ENCODE measurements at regions not wholly inside any gene's neighbourhood (a gene's known extent, or its start where the extent isn't known, plus 50 kb on each side); places are given as distances from the start of the nearest gene placed in this dataset.
A peak's percentile ranks its signal among the peaks of the same experiment; 100 is the strongest.

GRCh38 chr2:62304429-62305417 is 108.8 kb downstream of the B3GNT2 start:
- H3K4me3 Mint-ChIP-seq: no peak overlapping the region
- H3K4me1 Mint-ChIP-seq: peaks cover 74% of the 10 kb centered on the region

GRCh38 chr2:62303788-62304187 is 107.9 kb downstream of the B3GNT2 start:
- H3K27ac Mint-ChIP-seq: peak overlapping the region; percentile 85
- H3K4me3 Mint-ChIP-seq: no peak overlapping the region
- no peak for DNase-seq
- peaks cover 8% of the 10 kb centered on the region for H3K27me3 Mint-ChIP-seq
- CTCF ChIA-PET: no interaction called here
- no peaks in the 10 kb centered on the region for H3K9me3 Mint-ChIP-seq
- H3K36me3 Mint-ChIP-seq: peaks cover 2% of the 10 kb centered on the region
- peaks cover 65% of the 10 kb centered on the region for H3K4me1 Mint-ChIP-seq

More at GRCh38 chr2:62304429-62305417, 108.8 kb downstream of the B3GNT2 start:
- Mint-ChIP-seq H3K27ac (peak overlapping the region; percentile 85), H3K36me3 (peaks cover 2% of the 10 kb centered on the region), H3K27me3 (peaks cover 8% of the 10 kb centered on the region), H3K9me3 (no peaks in the 10 kb centered on the region)
- CTCF ChIA-PET: no interaction called here
- DNase-seq: peak; percentile 50

- Mint-ChIP-seq H3K36me3 (peaks cover 2% of the 10 kb centered on the region), H3K27ac (peak overlapping the region; percentile 9), H3K27me3 (peaks cover 14% of the 10 kb centered on the region), H3K4me1 (peaks cover 57% of the 10 kb centered on the region), H3K9me3 (no peaks in the 10 kb centered on the region), H3K4me3 (no peak overlapping the region)
- CTCF ChIA-PET: interaction anchor here (0.8 to 1.5 kb wide), 3 partner anchors 11 to 310 kb away, joined by 3 read pairs; no protein-coding TSS in a partner anchor
- DNase-seq: no peak
These were observed 106.9 kb downstream of the B3GNT2 start for GRCh38 chr2:62302631-62303435.

- DNase-seq: no peak
- Mint-ChIP-seq H3K9me3 (no peaks in the 10 kb centered on the region), H3K4me3 (no peak overlapping the region), H3K27me3 (peaks cover 22% of the 10 kb centered on the region), H3K4me1 (peaks cover 40% of the 10 kb centered on the region), H3K27ac (no peak overlapping the region), H3K36me3 (peaks cover 2% of the 10 kb centered on the region)
- CTCF ChIA-PET: interaction anchor here (0.9 to 1.3 kb wide), 2 partner anchors 8 to 12 kb away, joined by 3 to 4 read pairs; no protein-coding TSS in a partner anchor
These were observed 105.0 kb downstream of the B3GNT2 start for GRCh38 chr2:62300925-62301324.

GRCh38 chr2:62297624-62298010 is 101.7 kb downstream of the B3GNT2 start:
- CTCF ChIA-PET: interaction anchor here (1.0 kb wide), 1 partner anchor 97 kb away, joined by 4 read pairs; no protein-coding TSS in a partner anchor
- Mint-ChIP-seq H3K4me1 (peaks cover 7% of the 10 kb centered on the region), H3K4me3 (no peak overlapping the region), H3K36me3 (no peaks in the 10 kb centered on the region), H3K27me3 (peaks cover 19% of the 10 kb centered on the region), H3K27ac (no peak overlapping the region), H3K9me3 (no peaks in the 10 kb centered on the region)
- DNase-seq: no peak

- Mint-ChIP-seq H3K4me1 (peaks cover under 1% of the 10 kb centered on the region), H3K9me3 (no peaks in the 10 kb centered on the region), H3K4me3 (no peak overlapping the region), H3K27me3 (peaks cover 14% of the 10 kb centered on the region), H3K36me3 (no peaks in the 10 kb centered on the region), H3K27ac (no peak overlapping the region)
- DNase-seq: no peak
- CTCF ChIA-PET: interaction anchor here (0.6 to 1.0 kb wide), 2 partner anchors 97 to 197 kb away, joined by 4 read pairs; no protein-coding TSS in a partner anchor
These were observed 101.1 kb downstream of the B3GNT2 start for GRCh38 chr2:62296832-62297623.

- DNase-seq: no peak
- H3K4me1 Mint-ChIP-seq: no peaks in the 10 kb centered on the region
- CTCF ChIA-PET: interaction anchor here (0.6 kb wide), 2 partner anchors 196 to 404 kb away, joined by 3 to 4 read pairs; no protein-coding TSS in a partner anchor
- peaks cover 14% of the 10 kb centered on the region for H3K27me3 Mint-ChIP-seq
- H3K27ac Mint-ChIP-seq: no peak overlapping the region
- no peaks in the 10 kb centered on the region for H3K36me3 Mint-ChIP-seq
- H3K9me3 Mint-ChIP-seq: no peaks in the 10 kb centered on the region
- no peak overlapping the region for H3K4me3 Mint-ChIP-seq
These were observed 100.3 kb downstream of the B3GNT2 start for GRCh38 chr2:62296034-62296831.

- CTCF ChIA-PET: no interaction called here
- no peaks in the 10 kb centered on the region for H3K4me1 Mint-ChIP-seq
- H3K27ac Mint-ChIP-seq: no peak overlapping the region
- no peak overlapping the region for H3K4me3 Mint-ChIP-seq
- peaks cover 13% of the 10 kb centered on the region for H3K27me3 Mint-ChIP-seq
- H3K36me3 Mint-ChIP-seq: no peaks in the 10 kb centered on the region
- H3K9me3 Mint-ChIP-seq: no peaks in the 10 kb centered on the region
- DNase-seq: no peak
These were observed 97.8 kb downstream of the B3GNT2 start for GRCh38 chr2:62293490-62294271.

GRCh38 chr2:62293151-62293489 is 97.2 kb downstream of the B3GNT2 start:
- Mint-ChIP-seq H3K4me1 (no peaks in the 10 kb centered on the region), H3K4me3 (no peak overlapping the region), H3K9me3 (no peaks in the 10 kb centered on the region), H3K36me3 (no peaks in the 10 kb centered on the region), H3K27ac (no peak overlapping the region), H3K27me3 (peaks cover 8% of the 10 kb centered on the region)
- CTCF ChIA-PET: no interaction called here
- no peak for DNase-seq

- Mint-ChIP-seq H3K27me3 (peaks cover 8% of the 10 kb centered on the region), H3K27ac (no peak overlapping the region), H3K9me3 (no peaks in the 10 kb centered on the region), H3K4me1 (peaks cover 4% of the 10 kb centered on the region), H3K36me3 (no peaks in the 10 kb centered on the region), H3K4me3 (no peak overlapping the region)
- DNase-seq: no peak
- CTCF ChIA-PET: no interaction called here
These were observed 96.3 kb downstream of the B3GNT2 start for GRCh38 chr2:62292190-62292589.

- Mint-ChIP-seq H3K36me3 (no peaks in the 10 kb centered on the region), H3K27me3 (peaks cover 7% of the 10 kb centered on the region), H3K9me3 (no peaks in the 10 kb centered on the region), H3K27ac (no peak overlapping the region), H3K4me1 (peaks cover 4% of the 10 kb centered on the region), H3K4me3 (no peak overlapping the region)
- no peak for DNase-seq
- CTCF ChIA-PET: no interaction called here
These were observed 95.7 kb downstream of the B3GNT2 start for GRCh38 chr2:62291517-62292137.

- Mint-ChIP-seq H3K36me3 (no peaks in the 10 kb centered on the region), H3K9me3 (no peaks in the 10 kb centered on the region), H3K27me3 (peaks cover 1% of the 10 kb centered on the region), H3K4me1 (peaks cover 4% of the 10 kb centered on the region), H3K27ac (no peak overlapping the region), H3K4me3 (no peak overlapping the region)
- DNase-seq: no peak
- CTCF ChIA-PET: no interaction called here
These were observed 95.1 kb downstream of the B3GNT2 start for GRCh38 chr2:62291052-62291451.

All from activated naive CD4-positive, alpha-beta T cell treated with anti-CD3 and anti-CD28 coated beads, Interleukin-2, amount 10 ng/mL, durations not matched to agents 7 days and 5 days (primary cell).